ENCODE measurements at regions not wholly inside any gene's neighbourhood (a gene's known extent, or its start where the extent isn't known, plus 50 kb on each side); places are given as distances from the start of the nearest gene placed in this dataset.
"Not testable (repeated sequence)": the region's sequence is repeated elsewhere in the genome, so short reads cannot be mapped to it uniquely, and the experiment has no call there.

DNA sequence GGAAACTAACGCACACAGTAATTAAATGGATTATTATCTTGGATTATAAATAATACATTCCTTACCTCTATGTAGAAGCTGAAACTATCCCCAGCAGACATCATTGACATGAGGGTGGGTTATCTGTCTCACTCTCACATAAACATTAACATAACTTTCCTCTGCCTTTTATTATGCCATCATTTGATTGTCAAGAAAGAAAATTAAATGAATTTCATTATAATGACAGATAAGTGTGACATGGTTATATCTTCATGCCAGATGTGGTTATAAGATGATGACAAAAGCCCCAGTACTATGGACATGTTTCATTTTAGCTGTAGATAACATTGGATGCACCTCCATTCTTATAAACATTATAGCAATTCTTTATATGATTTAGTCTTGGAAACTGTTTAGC lies 476.5 kb downstream of the KCNT2 start:
- TF ChIP-seq, protein P1, sequence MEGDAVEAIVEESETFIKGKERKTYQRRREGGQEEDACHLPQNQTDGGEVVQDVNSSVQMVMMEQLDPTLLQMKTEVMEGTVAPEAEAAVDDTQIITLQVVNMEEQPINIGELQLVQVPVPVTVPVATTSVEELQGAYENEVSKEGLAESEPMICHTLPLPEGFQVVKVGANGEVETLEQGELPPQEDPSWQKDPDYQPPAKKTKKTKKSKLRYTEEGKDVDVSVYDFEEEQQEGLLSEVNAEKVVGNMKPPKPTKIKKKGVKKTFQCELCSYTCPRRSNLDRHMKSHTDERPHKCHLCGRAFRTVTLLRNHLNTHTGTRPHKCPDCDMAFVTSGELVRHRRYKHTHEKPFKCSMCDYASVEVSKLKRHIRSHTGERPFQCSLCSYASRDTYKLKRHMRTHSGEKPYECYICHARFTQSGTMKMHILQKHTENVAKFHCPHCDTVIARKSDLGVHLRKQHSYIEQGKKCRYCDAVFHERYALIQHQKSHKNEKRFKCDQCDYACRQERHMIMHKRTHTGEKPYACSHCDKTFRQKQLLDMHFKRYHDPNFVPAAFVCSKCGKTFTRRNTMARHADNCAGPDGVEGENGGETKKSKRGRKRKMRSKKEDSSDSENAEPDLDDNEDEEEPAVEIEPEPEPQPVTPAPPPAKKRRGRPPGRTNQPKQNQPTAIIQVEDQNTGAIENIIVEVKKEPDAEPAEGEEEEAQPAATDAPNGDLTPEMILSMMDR (IDR thresholded peaks at IDR 0.05; ENCODE audit: insufficient read depth, low read length, severe bottlenecking), result no peak
- no peak overlapping the region for H3K4me3 ChIP-seq (ENCODE audit: low read depth, low read length)
- no peaks in the 10 kb centered on the region for H3K27me3 ChIP-seq (ENCODE audit: control insufficient read depth, insufficient read depth, low read length)
- FAIRE-seq, result no peak
- H3K36me3 ChIP-seq (ENCODE audit: control insufficient read depth, insufficient read depth, low read length), result no peaks in the 10 kb centered on the region
- DNase-seq (ENCODE audit: low read depth), result no peak

DNA sequence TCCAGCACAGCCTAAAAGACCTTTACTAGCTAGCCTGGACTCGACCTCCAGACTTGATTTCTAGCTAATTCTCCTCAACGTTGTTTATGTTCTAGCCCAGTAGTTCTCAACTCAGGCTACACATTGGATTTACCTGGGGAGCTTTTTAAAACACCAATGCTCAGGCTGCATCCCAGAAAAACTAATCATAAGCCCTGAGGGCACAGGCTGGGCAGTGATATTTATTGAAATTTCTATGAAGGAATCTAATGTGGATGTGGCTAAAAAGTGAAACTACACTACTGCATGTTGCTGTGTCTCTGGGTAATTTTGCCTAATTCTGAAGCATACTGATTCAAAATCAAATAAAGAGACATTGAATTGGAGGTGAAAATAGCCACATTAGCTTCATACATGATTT lies 479.4 kb downstream of the KCNT2 start:
- no peak for FAIRE-seq
- TF ChIP-seq, protein P1 (IDR thresholded peaks at IDR 0.05; ENCODE audit: insufficient read depth, low read length, severe bottlenecking), result no peak
- peak; percentile 14 for DNase-seq (ENCODE audit: low read depth)
- Histone ChIP-seq H3K36me3 (ENCODE audit: control insufficient read depth, insufficient read depth, low read length) (no peaks in the 10 kb centered on the region), H3K27me3 (ENCODE audit: control insufficient read depth, insufficient read depth, low read length) (no peaks in the 10 kb centered on the region), H3K4me3 (ENCODE audit: low read depth, low read length) (no peak overlapping the region)

DNA sequence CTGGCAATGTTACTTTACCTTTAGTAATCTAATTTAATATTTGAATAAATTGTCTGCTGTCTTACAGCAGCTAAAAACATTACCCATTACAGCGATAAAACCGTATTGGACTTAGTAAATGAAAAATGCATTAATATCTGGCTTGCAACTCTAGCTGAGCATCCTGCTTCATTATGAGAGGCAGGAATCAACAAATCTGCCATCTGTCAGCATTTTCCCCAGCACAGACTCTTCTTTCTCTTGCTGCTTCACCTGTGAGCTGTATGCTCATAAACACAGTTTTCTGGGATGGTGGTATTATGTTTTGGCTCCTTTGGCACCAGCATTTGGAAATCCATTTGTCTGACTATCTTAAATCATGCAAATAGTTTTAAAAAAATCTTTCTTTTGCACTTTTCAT lies 487.1 kb downstream of the KCNT2 start:
- no peaks in the 10 kb centered on the region for H3K27me3 ChIP-seq (ENCODE audit: control insufficient read depth, insufficient read depth, low read length)
- DNase-seq (ENCODE audit: low read depth) (no peak), FAIRE-seq (no peak)
- no peaks in the 10 kb centered on the region for H3K36me3 ChIP-seq (ENCODE audit: control insufficient read depth, insufficient read depth, low read length)
- no peak overlapping the region for H3K4me3 ChIP-seq (ENCODE audit: low read depth, low read length)
- TF ChIP-seq, protein P1 (IDR thresholded peaks at IDR 0.05; ENCODE audit: insufficient read depth, low read length, severe bottlenecking), result no peak

DNA sequence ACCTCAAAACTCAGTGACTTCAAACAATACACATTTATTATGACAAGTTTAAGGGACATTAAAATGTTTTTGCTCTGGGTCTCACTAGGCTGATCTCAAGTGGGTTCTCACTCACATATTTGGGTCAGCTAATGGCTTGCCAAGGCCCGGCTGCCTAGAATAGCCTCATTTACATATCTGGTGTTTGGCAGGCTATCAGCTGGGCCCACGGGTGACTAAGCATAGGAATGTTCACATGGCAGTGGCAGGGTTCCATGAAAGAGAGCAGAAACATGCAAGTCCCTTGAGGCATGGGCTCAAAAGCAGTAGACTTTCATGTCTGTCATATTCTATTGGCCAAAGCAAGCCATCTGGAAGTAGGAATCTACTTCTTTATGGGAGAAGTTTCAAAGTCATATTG lies 492.6 kb downstream of the KCNT2 start:
- no peaks in the 10 kb centered on the region for H3K36me3 ChIP-seq (ENCODE audit: control insufficient read depth, insufficient read depth, low read length)
- H3K27me3 ChIP-seq (ENCODE audit: control insufficient read depth, insufficient read depth, low read length), result no peaks in the 10 kb centered on the region
- TF ChIP-seq, protein P1 (IDR thresholded peaks at IDR 0.05; ENCODE audit: insufficient read depth, low read length, severe bottlenecking), result no peak
- DNase-seq (ENCODE audit: low read depth) (peak; percentile 52), FAIRE-seq (no peak)
- H3K4me3 ChIP-seq (ENCODE audit: low read depth, low read length), result no peak overlapping the region

DNA sequence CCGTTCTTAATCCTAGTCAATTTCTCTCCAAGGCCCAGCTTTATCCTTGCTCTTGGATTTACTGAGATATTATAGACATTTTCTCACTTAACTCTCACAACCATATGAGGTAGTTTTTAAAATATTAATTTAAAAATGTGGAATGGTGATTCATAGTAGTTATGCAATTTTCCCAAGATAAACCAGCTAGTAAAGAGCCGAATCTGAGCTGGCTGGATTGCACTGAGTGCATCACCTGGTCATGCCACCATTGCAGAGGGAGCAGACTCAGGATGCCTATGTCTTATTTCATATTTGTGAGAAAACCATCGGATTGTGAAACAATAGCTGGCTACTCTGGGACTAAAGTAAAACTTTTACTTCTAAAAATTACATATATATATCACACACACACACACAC lies 494.0 kb downstream of the KCNT2 start:
- Histone ChIP-seq H3K36me3 (ENCODE audit: control insufficient read depth, insufficient read depth, low read length) (no peaks in the 10 kb centered on the region), H3K27me3 (ENCODE audit: control insufficient read depth, insufficient read depth, low read length) (no peaks in the 10 kb centered on the region), H3K4me3 (ENCODE audit: low read depth, low read length) (no peak overlapping the region)
- TF ChIP-seq, protein P1 (IDR thresholded peaks at IDR 0.05; ENCODE audit: insufficient read depth, low read length, severe bottlenecking), result no peak
- FAIRE-seq, result no peak
- peak; percentile 67 for DNase-seq (ENCODE audit: low read depth)

DNA sequence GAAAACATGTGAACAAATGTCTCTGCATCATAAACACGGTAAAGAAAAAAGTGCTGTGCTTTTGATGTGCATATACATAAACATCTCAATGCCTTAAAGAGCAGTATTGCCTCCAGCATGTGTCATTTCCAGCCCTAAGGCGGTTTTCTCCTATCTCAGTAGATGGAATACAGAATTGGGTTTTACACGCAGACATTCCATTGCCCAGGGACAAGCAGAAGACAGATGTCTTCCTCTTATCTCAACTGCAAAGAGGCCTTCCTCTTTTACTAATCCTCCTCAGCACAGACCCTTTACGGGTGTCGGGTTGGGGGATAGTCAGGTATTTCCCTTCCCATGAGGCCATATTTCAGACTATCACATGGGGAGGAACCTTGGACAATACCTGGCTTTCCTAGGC lies 499.2 kb downstream of the KCNT2 start:
- not testable (repeated sequence) for DNase-seq (ENCODE audit: low read depth); H3K36me3 ChIP-seq (ENCODE audit: control insufficient read depth, insufficient read depth, low read length); H3K27me3 ChIP-seq (ENCODE audit: control insufficient read depth, insufficient read depth, low read length); H3K4me3 ChIP-seq (ENCODE audit: low read depth, low read length); FAIRE-seq

Measured in bronchial epithelial cell (primary cell).